ENCODE measurements at regions not wholly inside any gene's neighbourhood (a gene's known extent, or its start where the extent isn't known, plus 50 kb on each side); places are given as distances from the start of the nearest gene placed in this dataset.
"Not testable (repeated sequence)": the region's sequence is repeated elsewhere in the genome, so short reads cannot be mapped to it uniquely, and the experiment has no call there.

GRCh38 chr4:72632253-72632652 is 63.2 kb upstream of the ADAMTS3 start:
- WGBS = 97% methylated on average over 6 of the region's 7 CpGs
- intact Hi-C loops (cut with DNase I); H3K9me3 ChIP-seq; H3K4me1 ChIP-seq; H3K27ac ChIP-seq (replicated peaks in 1 of 4); DNase-seq (ENCODE audit: extremely low spot score); H3K27me3 ChIP-seq; H3K36me3 ChIP-seq; H3K4me3 ChIP-seq: not testable (repeated sequence)

GRCh38 chr4:72631296-72631695 is 62.3 kb upstream of the ADAMTS3 start:
- Histone ChIP-seq H3K4me3 (no peak overlapping the region), H3K27me3 (no peaks in the 10 kb centered on the region), H3K27ac (replicated peaks in 1 of 4) (no peak overlapping the region), H3K4me1 (no peaks in the 10 kb centered on the region), H3K36me3 (no peaks in the 10 kb centered on the region), H3K9me3 (no peaks in the 10 kb centered on the region)
- no peak for TF ChIP-seq CTCF (IDR thresholded peaks at IDR 0.05)
- TF ChIP-seq POLR2AphosphoS5 (IDR thresholded peaks at IDR 0.05) = no peak
- TF ChIP-seq EP300 (IDR thresholded peaks at IDR 0.05) = no peak
- no peak for TF ChIP-seq POLR2A (IDR thresholded peaks at IDR 0.05; ENCODE audit: low read depth)
- intact Hi-C loops (cut with DNase I) = no loop called here
- 76% methylated on average over 1 of the region's 1 CpG for WGBS
- DNase-seq (ENCODE audit: extremely low spot score) = no peak

- H3K4me1 ChIP-seq = no peaks in the 10 kb centered on the region
- no peaks in the 10 kb centered on the region for H3K36me3 ChIP-seq
- no peaks in the 10 kb centered on the region for H3K9me3 ChIP-seq
- 93% methylated on average over 1 of the region's 1 CpG for WGBS
- no peak overlapping the region for H3K4me3 ChIP-seq
- H3K27me3 ChIP-seq = no peaks in the 10 kb centered on the region
- TF ChIP-seq POLR2A (IDR thresholded peaks at IDR 0.05; ENCODE audit: low read depth) (no peak), EP300 (IDR thresholded peaks at IDR 0.05) (no peak), POLR2AphosphoS5 (IDR thresholded peaks at IDR 0.05) (no peak), CTCF (IDR thresholded peaks at IDR 0.05) (no peak)
- intact Hi-C loops (cut with DNase I) = no loop called here
- H3K27ac ChIP-seq (replicated peaks in 1 of 4) = no peak overlapping the region
- no peak for DNase-seq (ENCODE audit: extremely low spot score)
These were observed 60.5 kb upstream of the ADAMTS3 start for GRCh38 chr4:72629540-72629939.

- intact Hi-C loops (cut with DNase I) = no loop called here
These were observed 58.7 kb upstream of the ADAMTS3 start for GRCh38 chr4:72627723-72628122.

More at GRCh38 chr4:72627723-72628122, 58.7 kb upstream of the ADAMTS3 start:
- no peak overlapping the region for H3K27ac ChIP-seq (replicated peaks in 1 of 4)
- H3K4me1 ChIP-seq = no peaks in the 10 kb centered on the region
- H3K4me3 ChIP-seq = no peak overlapping the region
- DNase-seq (ENCODE audit: extremely low spot score) = no peak
- no peaks in the 10 kb centered on the region for H3K9me3 ChIP-seq
- TF ChIP-seq POLR2A (IDR thresholded peaks at IDR 0.05; ENCODE audit: low read depth) (no peak), CTCF (IDR thresholded peaks at IDR 0.05) (no peak), EP300 (IDR thresholded peaks at IDR 0.05) (no peak), POLR2AphosphoS5 (IDR thresholded peaks at IDR 0.05) (no peak)
- H3K27me3 ChIP-seq = no peaks in the 10 kb centered on the region
- H3K36me3 ChIP-seq = no peaks in the 10 kb centered on the region

Small RNA genes lying in the stretch of these regions (small RNA-seq; reads per million reads assigned to genes)
- gene RNU4ATAC9P = 0 reads per million in 3 donors

Data from esophagus muscularis mucosa (tissue), 4 donors.